ENCODE measurements at regions not wholly inside any gene's neighbourhood (a gene's known extent, or its start where the extent isn't known, plus 50 kb on each side); places are given as distances from the start of the nearest gene placed in this dataset.

DNA sequence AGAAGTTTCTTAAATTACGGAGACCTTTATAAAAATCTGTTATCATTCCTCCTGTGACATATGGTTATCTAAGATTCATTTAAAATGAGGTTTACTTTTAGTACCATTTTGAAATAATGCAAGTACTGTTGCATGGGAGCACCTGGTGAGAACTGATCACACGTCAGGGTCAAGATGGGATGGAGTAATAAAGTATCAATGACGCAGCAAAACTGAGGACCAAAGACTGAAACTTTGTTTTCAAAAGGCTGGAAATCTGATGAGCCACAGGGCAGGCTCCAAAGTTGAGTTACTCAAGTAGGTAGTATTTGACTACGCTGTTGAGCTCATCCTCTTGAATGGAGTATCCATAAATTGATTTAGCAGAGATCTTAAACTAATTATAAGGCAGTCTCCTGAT, 411.9 kb upstream of the ZNF804A start:
- Histone ChIP-seq H4K20me1 (replicated peaks; ENCODE audit: control insufficient read depth, extremely low read depth, insufficient read depth, low read length) (no peaks in the 10 kb centered on the region), H3K27ac (ENCODE audit: insufficient read depth, low read depth, low read length) (no peak overlapping the region), H3K4me1 (ENCODE audit: control insufficient read depth, extremely low read depth, insufficient read depth, low read length) (no peaks in the 10 kb centered on the region), H3K9me3 (replicated peaks; ENCODE audit: control insufficient read depth, insufficient read depth, low read length) (no peaks in the 10 kb centered on the region), H3K36me3 (ENCODE audit: control insufficient read depth in 2 of 2, extremely low read depth in 1 of 2, insufficient read depth in 2 of 2, low read length in 2 of 2) (no peaks in the 10 kb centered on the region), H3K9ac (replicated peaks; ENCODE audit: extremely low read depth, insufficient read depth, low read length) (no peak overlapping the region), H3K4me2 (ENCODE audit: insufficient read depth, low read length) (no peak overlapping the region), H3K9me1 (replicated peaks; ENCODE audit: control insufficient read depth, extremely low read depth, insufficient read depth, low read length) (no peaks in the 10 kb centered on the region), H3K4me3 (replicated peaks in 1 of 3; ENCODE audit: insufficient read depth in 1 of 3, low read depth in 1 of 3, low read length in 3 of 3) (no peak overlapping the region), H3K79me2 (ENCODE audit: control insufficient read depth, insufficient read depth, low read length) (no peaks in the 10 kb centered on the region), H2AFZ (ENCODE audit: low read depth, low read length) (no peak overlapping the region), H3K27me3 (ENCODE audit: control insufficient read depth in 2 of 2, insufficient read depth in 2 of 2, low read length in 2 of 2) (no peaks in the 10 kb centered on the region)
- DNase-seq (ENCODE audit: low read depth, low spot score) (no peak), FAIRE-seq (no peak)
- ChIA-PET CTCF (no interaction called here), POLR2A (no interaction called here)
- TF ChIP-seq POLR2A (IDR thresholded peaks at IDR 0.05; ENCODE audit: low read depth, low read length) (no peak), JUN (IDR thresholded peaks at IDR 0.05; ENCODE audit: borderline replicate concordance, insufficient read depth, insufficient read length, low read depth) (no peak), POLR2AphosphoS5 (IDR thresholded peaks at IDR 0.05; ENCODE audit: insufficient read depth, low read depth, low read length) (no peak), FOS (IDR thresholded peaks at IDR 0.05; ENCODE audit: borderline replicate concordance, insufficient read depth, low read length) (no peak), EZH2 (IDR thresholded peaks at IDR 0.05; ENCODE audit: borderline replicate concordance, low read depth, low read length, severe bottlenecking) (no peak)
- TF ChIP-seq, protein P1, sequence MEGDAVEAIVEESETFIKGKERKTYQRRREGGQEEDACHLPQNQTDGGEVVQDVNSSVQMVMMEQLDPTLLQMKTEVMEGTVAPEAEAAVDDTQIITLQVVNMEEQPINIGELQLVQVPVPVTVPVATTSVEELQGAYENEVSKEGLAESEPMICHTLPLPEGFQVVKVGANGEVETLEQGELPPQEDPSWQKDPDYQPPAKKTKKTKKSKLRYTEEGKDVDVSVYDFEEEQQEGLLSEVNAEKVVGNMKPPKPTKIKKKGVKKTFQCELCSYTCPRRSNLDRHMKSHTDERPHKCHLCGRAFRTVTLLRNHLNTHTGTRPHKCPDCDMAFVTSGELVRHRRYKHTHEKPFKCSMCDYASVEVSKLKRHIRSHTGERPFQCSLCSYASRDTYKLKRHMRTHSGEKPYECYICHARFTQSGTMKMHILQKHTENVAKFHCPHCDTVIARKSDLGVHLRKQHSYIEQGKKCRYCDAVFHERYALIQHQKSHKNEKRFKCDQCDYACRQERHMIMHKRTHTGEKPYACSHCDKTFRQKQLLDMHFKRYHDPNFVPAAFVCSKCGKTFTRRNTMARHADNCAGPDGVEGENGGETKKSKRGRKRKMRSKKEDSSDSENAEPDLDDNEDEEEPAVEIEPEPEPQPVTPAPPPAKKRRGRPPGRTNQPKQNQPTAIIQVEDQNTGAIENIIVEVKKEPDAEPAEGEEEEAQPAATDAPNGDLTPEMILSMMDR (IDR thresholded peaks at IDR 0.05; ENCODE audit: extremely low read depth in 1 of 2, insufficient read depth in 1 of 2, low read depth in 1 of 2, low read length in 2 of 2) = no peak
- TF ChIP-seq, protein P2, sequence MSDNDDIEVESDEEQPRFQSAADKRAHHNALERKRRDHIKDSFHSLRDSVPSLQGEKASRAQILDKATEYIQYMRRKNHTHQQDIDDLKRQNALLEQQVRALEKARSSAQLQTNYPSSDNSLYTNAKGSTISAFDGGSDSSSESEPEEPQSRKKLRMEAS (IDR thresholded peaks at IDR 0.05; ENCODE audit: insufficient read depth, insufficient read length) = no peak
- no TSS peak for BruUV-seq (replicated peaks)
- dilution Hi-C loops (cut with MboI; ENCODE audit: extremely low pct_ligation_motif_present, low sequenced_read_pairs) (no loop called here), intact Hi-C loops (cut with micrococcal nuclease) (no loop called here)

Measured in endothelial cell of umbilical vein (primary cell).